ENCODE measurements at regions not wholly inside any gene's neighbourhood (a gene's known extent, or its start where the extent isn't known, plus 50 kb on each side); places are given as distances from the start of the nearest gene placed in this dataset.
A peak's percentile ranks its signal among the peaks of the same experiment; 100 is the strongest.

DNA sequence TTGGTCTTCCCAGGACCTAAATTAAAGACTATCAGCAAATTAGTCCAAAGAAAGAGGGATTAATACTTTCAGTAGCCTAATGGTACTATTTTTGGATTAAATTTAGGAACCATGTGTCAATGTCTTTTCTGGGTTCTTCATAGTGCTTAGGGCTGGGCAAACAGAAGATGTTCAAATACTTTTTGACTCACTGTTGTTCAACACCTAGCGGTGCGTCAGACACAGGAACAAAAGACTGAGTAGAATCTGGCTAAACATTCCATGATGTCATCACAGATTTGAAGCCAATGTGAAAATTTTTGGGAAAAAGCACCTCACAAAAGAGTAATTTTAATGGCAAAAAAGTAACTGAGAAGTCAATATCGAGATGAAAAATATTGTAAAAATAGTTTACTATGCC is 544.4 kb downstream of the EFNA5 start:
- Histone ChIP-seq H3K27me3 (ENCODE audit: control insufficient read depth, insufficient read depth, low read length) (no peaks in the 10 kb centered on the region), H3K36me3 (ENCODE audit: control insufficient read depth, insufficient read depth, low read length) (no peaks in the 10 kb centered on the region), H3K4me3 (ENCODE audit: low read depth, low read length) (no peak overlapping the region)
- TF ChIP-seq, protein P1, sequence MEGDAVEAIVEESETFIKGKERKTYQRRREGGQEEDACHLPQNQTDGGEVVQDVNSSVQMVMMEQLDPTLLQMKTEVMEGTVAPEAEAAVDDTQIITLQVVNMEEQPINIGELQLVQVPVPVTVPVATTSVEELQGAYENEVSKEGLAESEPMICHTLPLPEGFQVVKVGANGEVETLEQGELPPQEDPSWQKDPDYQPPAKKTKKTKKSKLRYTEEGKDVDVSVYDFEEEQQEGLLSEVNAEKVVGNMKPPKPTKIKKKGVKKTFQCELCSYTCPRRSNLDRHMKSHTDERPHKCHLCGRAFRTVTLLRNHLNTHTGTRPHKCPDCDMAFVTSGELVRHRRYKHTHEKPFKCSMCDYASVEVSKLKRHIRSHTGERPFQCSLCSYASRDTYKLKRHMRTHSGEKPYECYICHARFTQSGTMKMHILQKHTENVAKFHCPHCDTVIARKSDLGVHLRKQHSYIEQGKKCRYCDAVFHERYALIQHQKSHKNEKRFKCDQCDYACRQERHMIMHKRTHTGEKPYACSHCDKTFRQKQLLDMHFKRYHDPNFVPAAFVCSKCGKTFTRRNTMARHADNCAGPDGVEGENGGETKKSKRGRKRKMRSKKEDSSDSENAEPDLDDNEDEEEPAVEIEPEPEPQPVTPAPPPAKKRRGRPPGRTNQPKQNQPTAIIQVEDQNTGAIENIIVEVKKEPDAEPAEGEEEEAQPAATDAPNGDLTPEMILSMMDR (IDR thresholded peaks at IDR 0.05; ENCODE audit: insufficient read depth, low read length, severe bottlenecking) = no peak
- FAIRE-seq = no peak
- peak; percentile 52 for DNase-seq (ENCODE audit: low read depth)

DNA sequence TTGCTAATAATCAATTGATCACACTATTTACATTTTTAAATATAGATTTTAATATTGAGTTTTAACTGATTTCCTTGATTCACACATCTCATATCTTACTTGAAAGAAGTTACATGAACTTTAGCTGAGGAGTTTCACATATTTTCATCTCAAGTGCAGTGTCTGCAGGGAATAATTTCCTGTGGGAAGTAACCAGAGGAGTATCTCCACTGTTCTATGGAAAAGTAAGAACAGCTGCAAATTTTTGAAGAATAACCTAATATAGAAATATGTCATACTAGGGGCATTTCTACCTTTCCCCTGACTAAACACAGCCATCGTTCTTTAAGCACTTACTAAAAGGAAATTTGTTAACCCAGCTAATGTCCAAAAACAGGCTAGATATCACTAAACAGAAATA is 546.4 kb downstream of the EFNA5 start:
- no peaks in the 10 kb centered on the region for H3K27me3 ChIP-seq (ENCODE audit: control insufficient read depth, insufficient read depth, low read length)
- H3K36me3 ChIP-seq (ENCODE audit: control insufficient read depth, insufficient read depth, low read length) = no peaks in the 10 kb centered on the region
- TF ChIP-seq, protein P1 (IDR thresholded peaks at IDR 0.05; ENCODE audit: insufficient read depth, low read length, severe bottlenecking) = no peak
- FAIRE-seq (no peak), DNase-seq (ENCODE audit: low read depth) (no peak)
- H3K4me3 ChIP-seq (ENCODE audit: low read depth, low read length) = no peak overlapping the region

DNA sequence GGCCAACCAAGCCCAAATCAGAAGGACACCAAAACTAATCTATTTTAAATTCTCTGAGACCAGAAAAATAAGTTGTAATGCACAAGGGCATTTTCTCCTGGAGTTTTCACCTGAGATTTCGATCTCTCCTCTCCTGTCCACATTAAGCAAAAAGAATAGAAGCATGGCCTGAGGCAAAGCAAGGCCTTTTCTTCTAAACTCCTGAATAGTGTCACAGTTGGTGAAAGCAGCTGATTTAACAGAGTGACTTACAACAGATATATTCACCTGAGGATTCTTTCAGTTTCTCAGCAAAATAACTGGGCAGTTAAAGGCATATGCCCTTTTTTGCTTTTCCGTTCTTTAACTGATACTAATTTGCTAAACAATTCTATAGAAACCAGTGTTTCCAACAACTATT is 547.7 kb downstream of the EFNA5 start:
- TF ChIP-seq, protein P1 (IDR thresholded peaks at IDR 0.05; ENCODE audit: insufficient read depth, low read length, severe bottlenecking) = no peak
- no peak overlapping the region for H3K4me3 ChIP-seq (ENCODE audit: low read depth, low read length)
- no peaks in the 10 kb centered on the region for H3K27me3 ChIP-seq (ENCODE audit: control insufficient read depth, insufficient read depth, low read length)
- no peak for FAIRE-seq
- no peak for DNase-seq (ENCODE audit: low read depth)
- no peaks in the 10 kb centered on the region for H3K36me3 ChIP-seq (ENCODE audit: control insufficient read depth, insufficient read depth, low read length)

DNA sequence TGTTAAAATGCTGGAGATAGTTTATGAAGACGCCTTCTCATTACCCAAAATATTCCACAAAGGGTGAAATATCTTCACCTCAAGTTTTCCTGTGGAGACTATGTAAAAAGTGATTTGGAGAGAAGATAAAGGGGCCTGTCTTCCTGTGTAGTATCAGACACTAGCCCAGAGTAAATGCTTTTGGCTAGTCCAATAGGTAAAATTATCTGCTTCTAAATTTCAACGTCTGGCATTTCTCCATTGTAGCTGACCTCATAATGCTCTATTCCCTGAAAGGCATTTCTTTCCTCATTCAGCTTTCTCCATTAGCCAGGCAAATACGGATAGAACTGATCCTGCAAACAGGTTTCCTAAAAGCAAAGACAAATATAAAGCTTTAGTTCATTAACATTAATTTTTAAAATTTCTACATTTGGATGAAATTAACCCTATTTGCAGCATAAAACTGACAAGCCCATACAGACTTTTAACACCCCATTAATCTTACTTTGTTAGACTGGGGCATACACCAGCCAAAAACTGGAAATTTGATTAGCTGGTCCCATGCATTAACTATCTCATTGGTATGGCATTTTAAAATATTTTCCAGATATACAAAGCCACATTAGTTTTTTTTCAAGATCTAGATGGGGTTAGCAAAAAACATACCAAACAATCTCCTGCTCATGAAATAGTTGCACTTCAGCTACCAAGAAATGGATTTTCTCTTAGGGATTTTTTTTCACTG is 548.8 kb downstream of the EFNA5 start:
- H3K36me3 ChIP-seq (ENCODE audit: control insufficient read depth, insufficient read depth, low read length) = no peaks in the 10 kb centered on the region
- FAIRE-seq (no peak), DNase-seq (ENCODE audit: low read depth) (no peak)
- H3K27me3 ChIP-seq (ENCODE audit: control insufficient read depth, insufficient read depth, low read length) = no peaks in the 10 kb centered on the region
- H3K4me3 ChIP-seq (ENCODE audit: low read depth, low read length) = no peak overlapping the region
- TF ChIP-seq, protein P1 (IDR thresholded peaks at IDR 0.05; ENCODE audit: insufficient read depth, low read length, severe bottlenecking) = no peak

DNA sequence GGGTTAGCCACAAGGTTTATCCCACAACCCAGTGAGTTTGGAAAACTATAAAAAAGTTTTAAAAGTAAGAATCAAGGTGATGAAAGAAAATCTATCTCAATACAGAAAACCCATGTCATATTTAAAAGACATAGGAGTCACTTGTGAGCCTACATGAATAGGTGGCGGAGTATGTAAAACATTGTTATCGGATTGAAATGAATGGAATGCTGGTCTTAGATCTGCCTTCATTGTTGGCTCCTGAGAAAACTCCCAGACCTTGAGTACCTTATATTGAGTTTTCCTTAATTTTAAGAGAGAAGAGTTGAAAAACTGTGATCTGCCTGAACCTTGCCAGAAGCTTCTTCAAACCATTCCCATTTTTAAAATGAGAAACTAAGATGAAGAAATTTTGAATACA is 551.1 kb downstream of the EFNA5 start:
- Histone ChIP-seq H3K4me3 (ENCODE audit: low read depth, low read length) (no peak overlapping the region), H3K36me3 (ENCODE audit: control insufficient read depth, insufficient read depth, low read length) (no peaks in the 10 kb centered on the region), H3K27me3 (ENCODE audit: control insufficient read depth, insufficient read depth, low read length) (no peaks in the 10 kb centered on the region)
- DNase-seq (ENCODE audit: low read depth) = no peak
- TF ChIP-seq, protein P1 (IDR thresholded peaks at IDR 0.05; ENCODE audit: insufficient read depth, low read length, severe bottlenecking) = no peak
- FAIRE-seq = no peak
